GM12874 (cell line): ENCODE measurements at regions not wholly inside any gene's neighbourhood (a gene's known extent, or its start where the extent isn't known, plus 50 kb on each side); places are given as distances from the start of the nearest gene placed in this dataset.

Experiments used
- TF ChIP-seq, protein P1 (sequence below): IDR thresholded peaks from 2 replicates; pipeline ENCODE4 v1.5.1; 2011; ENCODE audit warnings: low read depth, mild to moderate bottlenecking, control low read depth, low read length, moderate library complexity; ENCODE audit not compliant: insufficient read depth

DNA sequence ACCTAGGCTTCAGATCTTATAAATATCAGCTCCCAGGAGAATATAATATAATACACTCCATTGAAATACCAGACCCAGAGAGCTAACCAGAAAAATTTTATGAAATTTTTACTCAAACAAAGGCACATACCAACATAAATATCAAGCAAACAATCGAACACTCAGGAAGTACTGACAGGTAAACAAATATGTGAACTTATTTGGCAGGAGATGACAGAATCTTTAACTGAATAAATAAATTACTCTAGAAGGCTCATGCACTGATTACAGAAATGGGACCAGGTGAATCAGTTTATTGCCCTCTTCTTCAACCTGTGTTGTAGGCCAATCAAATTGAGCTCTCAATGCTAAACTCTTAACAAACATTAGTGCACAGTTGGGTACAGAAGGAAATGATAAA is 225.2 kb upstream of the PABPC4L start:
- TF ChIP-seq, protein P1, sequence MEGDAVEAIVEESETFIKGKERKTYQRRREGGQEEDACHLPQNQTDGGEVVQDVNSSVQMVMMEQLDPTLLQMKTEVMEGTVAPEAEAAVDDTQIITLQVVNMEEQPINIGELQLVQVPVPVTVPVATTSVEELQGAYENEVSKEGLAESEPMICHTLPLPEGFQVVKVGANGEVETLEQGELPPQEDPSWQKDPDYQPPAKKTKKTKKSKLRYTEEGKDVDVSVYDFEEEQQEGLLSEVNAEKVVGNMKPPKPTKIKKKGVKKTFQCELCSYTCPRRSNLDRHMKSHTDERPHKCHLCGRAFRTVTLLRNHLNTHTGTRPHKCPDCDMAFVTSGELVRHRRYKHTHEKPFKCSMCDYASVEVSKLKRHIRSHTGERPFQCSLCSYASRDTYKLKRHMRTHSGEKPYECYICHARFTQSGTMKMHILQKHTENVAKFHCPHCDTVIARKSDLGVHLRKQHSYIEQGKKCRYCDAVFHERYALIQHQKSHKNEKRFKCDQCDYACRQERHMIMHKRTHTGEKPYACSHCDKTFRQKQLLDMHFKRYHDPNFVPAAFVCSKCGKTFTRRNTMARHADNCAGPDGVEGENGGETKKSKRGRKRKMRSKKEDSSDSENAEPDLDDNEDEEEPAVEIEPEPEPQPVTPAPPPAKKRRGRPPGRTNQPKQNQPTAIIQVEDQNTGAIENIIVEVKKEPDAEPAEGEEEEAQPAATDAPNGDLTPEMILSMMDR = no peak

DNA sequence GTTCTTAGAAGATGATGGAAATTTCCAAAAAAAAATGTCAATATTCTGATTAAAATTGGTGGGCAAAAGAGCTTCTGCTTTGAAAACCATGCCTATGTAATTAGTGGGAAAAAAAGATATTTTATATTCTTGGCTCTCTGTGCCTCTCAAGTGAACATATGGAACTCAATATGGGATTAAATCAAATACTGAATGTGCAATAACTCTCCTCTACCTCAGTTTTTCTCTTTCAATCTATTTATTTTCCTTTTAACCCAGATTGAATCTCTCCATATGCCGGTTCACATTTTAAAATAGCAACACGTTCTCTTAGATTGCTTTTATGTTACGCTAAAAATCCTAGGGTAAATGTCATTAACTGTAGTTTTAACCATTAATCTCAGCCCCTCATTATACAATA is 224.2 kb upstream of the PABPC4L start:
- TF ChIP-seq, protein P1 = no peak

DNA sequence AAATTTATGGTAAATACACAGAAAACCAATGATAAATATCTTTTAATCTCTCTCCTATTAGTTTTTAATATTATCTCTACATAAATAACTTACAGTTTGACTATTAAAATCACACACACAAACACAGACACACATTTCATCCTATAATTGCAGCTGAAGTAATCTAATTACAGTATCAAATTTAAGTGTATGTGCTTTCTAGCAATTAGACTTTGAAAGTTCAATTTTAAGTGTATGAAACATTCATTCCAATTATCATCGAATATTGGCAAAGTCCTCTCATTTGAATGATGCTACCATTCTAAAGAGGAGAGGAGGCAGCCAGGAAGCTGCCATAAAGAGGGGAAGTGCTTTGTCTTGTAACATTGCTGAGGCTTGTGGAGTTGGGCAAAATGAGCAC is 221.2 kb upstream of the PABPC4L start:
- TF ChIP-seq, protein P1 = no peak

DNA sequence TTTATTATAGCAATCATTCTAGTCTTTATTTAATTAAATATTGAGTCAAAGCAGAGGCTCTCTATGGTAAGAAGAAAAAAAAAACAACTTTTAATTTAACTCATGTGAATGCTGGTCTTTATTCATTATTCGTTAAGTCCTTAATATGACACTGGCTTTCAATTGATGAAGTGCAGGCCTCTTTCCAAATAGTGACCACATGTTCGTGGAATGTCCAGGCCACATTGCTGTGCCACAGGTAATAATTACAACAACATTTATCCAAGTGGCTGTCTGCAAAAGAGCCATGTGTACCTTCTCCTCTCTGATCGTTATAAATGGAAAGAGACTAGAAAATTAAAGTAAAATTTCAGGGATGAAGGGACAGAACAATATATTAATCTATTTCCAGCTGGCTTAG is 220.1 kb upstream of the PABPC4L start:
- TF ChIP-seq, protein P1 = no peak

DNA sequence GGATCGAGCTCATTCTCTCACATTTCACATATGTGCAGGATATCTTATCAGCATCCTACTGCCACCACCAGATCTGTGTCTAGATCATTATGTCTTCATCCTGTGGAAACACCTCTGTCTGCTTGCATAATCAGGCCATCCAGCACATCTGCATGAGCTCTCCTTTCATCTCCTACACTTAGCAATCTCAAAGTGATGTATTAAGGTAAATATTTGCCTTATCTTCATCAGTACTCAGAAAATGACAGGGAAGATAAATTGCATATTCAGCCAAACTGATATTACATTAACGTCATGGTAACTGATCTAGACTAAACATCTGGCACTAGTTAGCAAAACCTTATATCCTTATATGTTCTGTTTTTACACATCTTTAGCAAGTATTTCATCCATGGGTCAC is 207.3 kb upstream of the PABPC4L start:
- TF ChIP-seq, protein P1 = no peak

DNA sequence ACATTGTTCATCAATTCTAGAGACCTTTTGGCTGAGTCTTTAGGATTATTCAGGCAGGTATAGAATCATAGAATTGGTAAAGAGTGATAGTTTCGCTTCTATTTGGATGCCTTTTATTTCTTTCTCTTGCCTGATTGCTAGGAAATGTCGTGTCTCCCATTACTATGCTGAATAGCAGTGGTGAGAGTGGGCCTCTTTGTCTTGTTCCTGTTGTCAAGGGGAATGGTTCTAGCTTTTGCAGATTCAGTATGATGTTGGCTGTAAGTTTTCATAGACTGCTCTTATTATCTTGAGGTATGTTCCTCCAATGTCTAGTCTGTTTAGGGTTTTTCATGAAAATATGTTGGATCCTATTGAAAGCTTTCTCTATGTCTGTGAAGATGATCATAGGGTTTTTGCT is 200.2 kb upstream of the PABPC4L start:
- TF ChIP-seq, protein P1 = no peak

DNA sequence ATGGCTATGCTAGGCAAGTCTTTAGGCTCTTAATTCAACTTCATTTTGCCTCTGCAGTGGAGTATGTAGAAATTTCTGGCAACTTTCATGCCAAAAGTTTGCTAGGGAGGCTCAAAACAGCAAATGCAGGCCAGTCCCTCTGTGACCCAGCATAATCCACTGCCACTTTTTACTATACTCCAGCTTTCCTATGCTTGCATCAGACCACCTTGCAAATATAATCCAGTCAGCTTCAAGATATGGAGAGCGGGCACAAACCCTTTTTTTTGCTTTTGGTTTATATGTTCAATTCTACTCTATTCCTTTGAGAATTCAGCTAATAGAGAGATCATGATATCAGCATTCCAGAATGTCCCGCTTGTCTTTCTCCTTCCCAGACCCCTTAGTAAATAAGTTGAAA is 192.0 kb upstream of the PABPC4L start:
- TF ChIP-seq, protein P1 = no peak

DNA sequence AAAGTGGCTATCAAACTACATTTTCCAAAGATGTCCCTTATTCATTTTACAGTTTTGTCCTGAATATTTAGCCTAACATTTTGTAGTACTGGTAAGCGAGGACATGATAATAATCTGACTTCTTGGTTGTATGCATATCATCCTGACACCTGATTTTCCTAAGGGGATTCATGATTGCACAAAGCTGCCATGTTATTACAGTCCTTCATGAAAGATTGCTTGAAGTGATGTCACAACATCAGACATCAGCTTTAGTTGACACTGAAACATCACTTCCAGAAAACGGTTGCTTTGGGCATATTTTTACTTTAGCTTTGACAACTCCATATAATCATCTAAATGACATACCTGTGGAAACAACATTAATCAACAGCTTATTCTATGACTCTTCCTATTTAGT is 188.7 kb upstream of the PABPC4L start:
- TF ChIP-seq, protein P1 = no peak
